Large intestine (tissue), 3 donors: ENCODE measurements at regions not wholly inside any gene's neighbourhood (a gene's known extent, or its start where the extent isn't known, plus 50 kb on each side); places are given as distances from the start of the nearest gene placed in this dataset.
A peak's percentile ranks its signal among the peaks of the same experiment; 100 is the strongest.
"Not testable (repeated sequence)": the region's sequence is repeated elsewhere in the genome, so short reads cannot be mapped to it uniquely, and the experiment has no call there.

Experiments used
- DNase-seq, 2 donors: peaks; one replicate each; pipeline versions ENCODE4 v3.0.0 to v3.0.0-alpha.2; 2013
- H3K27ac ChIP-seq: one replicate; pipeline ENCODE4 v1.5.1; 2013; ENCODE audit warnings: low read length
- H3K27me3 ChIP-seq: 2 replicates; pipeline ENCODE4 v1.6.1; 2013; ENCODE audit warnings: low read length; ENCODE audit not compliant: control insufficient read depth, insufficient read depth
- H3K36me3 ChIP-seq: 2 replicates; pipeline ENCODE4 v1.6.1; 2013; ENCODE audit warnings: low read length; ENCODE audit not compliant: control insufficient read depth, insufficient read depth
- H3K4me1 ChIP-seq: one replicate; pipeline ENCODE4 v1.6.1; 2013; ENCODE audit warnings: low read length; ENCODE audit not compliant: control insufficient read depth, insufficient read depth
- H3K4me3 ChIP-seq: one replicate; pipeline ENCODE4 v1.5.1; 2013; ENCODE audit warnings: low read length
- H3K9me3 ChIP-seq: one replicate; pipeline ENCODE4 v1.6.1; 2013; ENCODE audit warnings: mild to moderate bottlenecking, low read depth, low read length, moderate library complexity; ENCODE audit not compliant: control insufficient read depth
- WGBS: methylation state at CpG from one replicate; pipeline ENCODE4 v1.1.5; 2013; ENCODE audit warnings: low lambda C conversion rate; ENCODE audit not compliant: insufficient coverage; 5-methylcytosine and 5-hydroxymethylcytosine counted together

DNA sequence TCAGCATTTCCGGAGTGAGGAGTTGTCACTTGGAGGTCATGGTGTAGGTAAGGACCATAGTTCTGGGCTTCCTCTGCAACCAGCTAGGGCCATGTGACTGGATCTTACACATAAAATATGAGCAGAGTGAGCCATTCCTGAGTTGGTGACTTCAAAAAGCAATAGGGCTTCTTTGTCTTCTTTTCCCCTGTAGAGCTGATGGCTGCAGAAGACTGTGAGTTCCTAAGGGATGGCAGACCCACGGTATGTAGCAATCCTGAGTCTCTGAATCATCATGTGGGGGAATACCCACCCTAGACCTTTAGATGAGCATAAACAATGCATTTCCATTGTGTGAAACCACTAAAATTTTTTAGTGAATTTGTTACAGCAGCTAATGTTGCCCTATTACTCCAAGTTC lies 151.1 kb upstream of the TBX3 start:
- no peak overlapping the region for H3K4me3 ChIP-seq
- no peaks in the 10 kb centered on the region for H3K4me1 ChIP-seq
- H3K36me3 ChIP-seq, result no peaks in the 10 kb centered on the region
- H3K9me3 ChIP-seq, result no peaks in the 10 kb centered on the region
- no CpG with 5 or more reads among the region's 2 CpGs for WGBS
- no peak overlapping the region for H3K27ac ChIP-seq
- no peak for DNase-seq
- no peaks in the 10 kb centered on the region for H3K27me3 ChIP-seq

DNA sequence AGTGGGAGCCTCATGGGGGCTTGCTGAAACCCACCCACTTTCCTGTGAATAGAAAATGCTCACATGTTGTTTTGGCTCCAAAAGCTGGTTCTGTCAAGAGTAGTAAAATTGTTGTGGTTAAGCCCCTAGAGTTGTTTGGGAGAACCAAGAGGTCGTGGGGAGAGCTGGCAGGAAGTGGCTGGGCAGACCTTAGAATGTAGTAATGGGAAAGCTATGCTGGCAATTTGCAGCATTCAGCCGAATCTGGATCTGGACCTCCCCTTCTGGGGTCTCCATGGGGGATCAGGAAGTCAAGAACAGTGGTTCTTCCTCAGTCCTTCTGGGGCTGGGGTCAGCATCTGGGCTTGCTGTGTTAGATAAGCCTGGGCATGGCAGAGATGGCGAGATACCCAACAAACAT lies 150.6 kb upstream of the TBX3 start:
- Histone ChIP-seq H3K9me3 (no peaks in the 10 kb centered on the region), H3K27ac (no peak overlapping the region), H3K27me3 (no peaks in the 10 kb centered on the region), H3K4me1 (no peaks in the 10 kb centered on the region), H3K4me3 (no peak overlapping the region), H3K36me3 (no peaks in the 10 kb centered on the region)
- DNase-seq, result no peak
- no CpG with 5 or more reads among the region's 3 CpGs for WGBS

DNA sequence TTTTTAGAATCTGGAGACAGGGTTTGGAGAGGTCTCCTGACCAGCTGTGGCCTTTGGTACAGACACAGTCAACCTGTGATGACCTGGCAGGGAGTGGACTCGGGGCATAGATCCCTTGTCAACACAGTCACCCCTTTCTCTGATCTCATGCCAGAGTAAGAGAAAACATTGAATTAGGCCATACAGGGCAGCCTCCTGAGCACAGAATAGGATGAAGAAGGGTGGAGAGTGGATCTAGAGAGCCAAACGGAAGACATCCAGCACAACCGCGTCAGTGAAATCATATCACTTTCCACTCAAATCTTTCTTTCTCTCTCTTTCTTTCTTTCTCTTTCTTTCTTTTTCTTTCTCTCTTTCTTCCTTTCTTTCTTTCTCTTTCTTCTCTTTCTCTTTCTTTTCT lies 145.9 kb upstream of the TBX3 start:
- no peak for DNase-seq
- 100% methylated on average over 3 of the region's 4 CpGs for WGBS

DNA sequence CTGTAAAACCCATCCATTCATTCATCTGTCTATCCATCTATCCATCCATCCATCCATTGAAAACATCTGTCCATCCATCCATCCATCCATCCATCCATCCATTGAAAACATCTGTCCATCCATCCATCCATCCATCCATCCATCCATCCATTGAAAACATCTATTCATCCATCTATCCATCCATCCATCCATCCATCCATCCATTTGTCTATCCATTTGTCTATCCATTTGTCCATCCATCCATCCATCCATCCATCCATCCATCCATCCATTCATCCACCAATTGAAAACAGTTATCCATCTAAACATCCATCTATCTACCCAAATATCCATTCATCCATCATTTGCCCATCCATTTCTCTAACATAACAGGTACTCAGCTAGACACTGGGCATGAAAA lies 145.3 kb upstream of the TBX3 start:
- H3K4me3 ChIP-seq, H3K9me3 ChIP-seq, H3K27ac ChIP-seq, H3K27me3 ChIP-seq, H3K36me3 ChIP-seq, DNase-seq: not testable (repeated sequence)
- peaks cover 16% of the 10 kb centered on the region for H3K4me1 ChIP-seq

More for the DNA sequence above, 145.9 kb upstream of the TBX3 start:
- Histone ChIP-seq H3K27me3 (no peaks in the 10 kb centered on the region), H3K4me3 (no peak overlapping the region), H3K27ac (no peak overlapping the region), H3K36me3 (no peaks in the 10 kb centered on the region), H3K4me1 (peaks cover 16% of the 10 kb centered on the region), H3K9me3 (no peaks in the 10 kb centered on the region)

DNA sequence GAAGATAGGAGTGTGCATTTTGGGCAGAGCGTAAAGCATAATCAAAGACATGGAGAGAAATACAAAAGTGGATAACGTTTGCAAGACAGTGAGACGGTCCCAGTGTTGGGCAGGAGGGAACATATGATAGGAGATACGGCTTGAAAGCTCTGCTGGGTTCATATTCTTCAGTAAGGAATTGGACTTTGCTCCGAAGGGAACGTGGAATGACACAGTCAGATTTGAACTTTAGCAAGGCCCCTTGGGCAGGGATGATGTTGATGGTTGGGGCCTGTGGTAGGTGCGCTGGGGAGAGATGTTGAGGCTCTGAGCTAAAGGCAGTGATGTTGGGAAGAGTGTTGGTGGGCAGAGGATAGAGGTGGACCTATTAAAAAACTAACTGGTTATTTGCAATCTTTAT lies 143.5 kb upstream of the TBX3 start:
- Histone ChIP-seq H3K9me3 (no peaks in the 10 kb centered on the region), H3K27me3 (no peaks in the 10 kb centered on the region), H3K4me1 (peaks cover 16% of the 10 kb centered on the region), H3K27ac (no peak overlapping the region), H3K36me3 (no peaks in the 10 kb centered on the region), H3K4me3 (no peak overlapping the region)
- WGBS, result 56% methylated on average over 4 of the region's 7 CpGs
- DNase-seq, result peak; percentile 39 to 74

DNA sequence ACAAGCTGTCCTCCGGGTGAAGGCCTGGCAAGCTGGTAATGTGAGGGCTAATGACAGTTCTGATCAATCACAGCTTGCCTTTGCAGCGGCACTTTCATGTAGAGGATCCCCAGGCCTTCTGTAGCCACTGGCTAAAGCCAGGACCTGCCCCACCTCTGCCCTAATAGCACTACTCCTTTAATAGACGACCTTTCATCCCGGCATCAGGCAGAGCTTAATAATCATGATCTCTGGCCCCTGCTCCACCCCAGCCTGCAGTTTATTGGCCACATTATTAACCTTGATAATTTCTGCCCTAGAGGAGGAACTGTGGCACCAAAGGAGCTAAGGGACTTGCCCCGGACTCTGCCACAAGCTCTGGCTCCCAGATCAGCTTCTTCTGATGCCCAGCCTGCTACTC lies 142.3 kb upstream of the TBX3 start:
- H3K9me3 ChIP-seq, result no peaks in the 10 kb centered on the region
- WGBS, result no CpG with 5 or more reads among the region's 5 CpGs
- no peaks in the 10 kb centered on the region for H3K36me3 ChIP-seq
- H3K4me3 ChIP-seq, result no peak overlapping the region
- DNase-seq, result peak; percentile 58 to 84
- H3K27ac ChIP-seq, result no peak overlapping the region
- H3K27me3 ChIP-seq, result no peaks in the 10 kb centered on the region
- H3K4me1 ChIP-seq, result peaks cover 17% of the 10 kb centered on the region

DNA sequence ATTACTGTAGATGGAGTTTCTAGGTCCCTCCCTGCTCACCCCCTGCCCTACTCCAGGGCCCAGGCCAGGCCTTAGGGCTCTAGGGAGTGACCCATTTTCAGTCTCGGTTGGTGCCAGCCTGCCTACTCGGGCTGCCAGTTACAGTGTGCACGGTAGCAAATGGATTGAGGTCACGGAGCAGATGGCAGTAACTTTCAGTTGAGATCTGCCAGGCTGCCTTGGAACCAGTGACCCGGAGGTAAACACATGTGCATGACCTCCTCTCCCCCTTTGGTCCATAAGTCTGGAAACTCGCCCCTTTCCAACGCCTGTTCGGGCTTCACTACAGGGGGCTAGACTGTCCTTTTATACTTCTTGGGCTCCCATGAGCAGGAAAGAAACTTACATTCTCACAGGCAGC lies 139.7 kb upstream of the TBX3 start:
- H3K27ac ChIP-seq, result no peak overlapping the region
- DNase-seq, result no peak
- H3K9me3 ChIP-seq, result no peaks in the 10 kb centered on the region
- no peaks in the 10 kb centered on the region for H3K27me3 ChIP-seq
- WGBS, result no CpG with 5 or more reads among the region's 8 CpGs
- H3K4me1 ChIP-seq, result peaks cover 20% of the 10 kb centered on the region
- H3K4me3 ChIP-seq, result no peak overlapping the region
- H3K36me3 ChIP-seq, result no peaks in the 10 kb centered on the region

DNA sequence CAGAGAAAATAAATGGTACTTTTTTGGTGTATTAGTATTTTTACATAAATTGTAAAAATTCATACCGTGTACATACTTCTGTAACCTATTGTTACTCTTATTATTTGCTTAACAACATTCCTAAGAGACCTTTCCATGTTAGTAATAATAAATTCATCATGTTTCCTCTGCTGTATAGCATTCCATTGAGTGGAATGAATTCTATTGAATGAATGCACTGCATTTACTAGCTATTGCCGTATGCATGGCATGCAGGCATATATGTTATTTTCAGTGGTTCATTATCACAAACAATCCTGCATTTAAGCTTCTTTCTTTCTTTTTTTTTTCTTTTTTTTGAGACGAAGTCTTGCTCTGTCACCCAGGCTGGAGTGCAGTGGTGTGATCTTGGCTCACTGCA lies 137.6 kb upstream of the TBX3 start:
- peaks cover 12% of the 10 kb centered on the region for H3K4me1 ChIP-seq
- no peaks in the 10 kb centered on the region for H3K9me3 ChIP-seq
- WGBS, result 83% methylated on average over 2 of the region's 3 CpGs
- no peaks in the 10 kb centered on the region for H3K27me3 ChIP-seq
- DNase-seq, result no peak
- no peak overlapping the region for H3K4me3 ChIP-seq
- no peaks in the 10 kb centered on the region for H3K36me3 ChIP-seq
- H3K27ac ChIP-seq, result no peak overlapping the region

DNA sequence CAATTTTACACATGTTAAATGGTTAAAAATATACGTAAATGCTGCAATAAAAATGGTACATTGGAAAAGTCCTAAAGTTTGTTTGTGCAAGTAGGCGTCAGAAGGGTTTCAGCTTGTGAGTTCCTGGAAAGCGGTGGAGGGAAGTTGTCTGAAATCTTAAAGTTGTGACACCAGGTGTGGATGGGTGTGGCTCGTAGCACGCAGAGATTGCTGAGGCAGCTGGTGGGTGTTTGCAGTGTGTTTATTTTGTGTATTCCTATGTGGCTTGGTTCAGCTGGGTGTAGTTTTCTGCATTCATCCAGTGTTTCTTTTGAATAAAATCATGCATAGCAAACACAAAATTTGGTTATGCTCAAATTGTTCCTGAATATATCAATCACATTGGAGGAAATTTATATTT lies 136.8 kb upstream of the TBX3 start:
- no peak overlapping the region for H3K27ac ChIP-seq
- H3K36me3 ChIP-seq, result no peaks in the 10 kb centered on the region
- H3K27me3 ChIP-seq, result no peaks in the 10 kb centered on the region
- peaks cover 4% of the 10 kb centered on the region for H3K4me1 ChIP-seq
- WGBS, result 20% methylated on average over 2 of the region's 5 CpGs
- DNase-seq, result peak; percentile 58 to 83
- no peak overlapping the region for H3K4me3 ChIP-seq
- no peaks in the 10 kb centered on the region for H3K9me3 ChIP-seq

DNA sequence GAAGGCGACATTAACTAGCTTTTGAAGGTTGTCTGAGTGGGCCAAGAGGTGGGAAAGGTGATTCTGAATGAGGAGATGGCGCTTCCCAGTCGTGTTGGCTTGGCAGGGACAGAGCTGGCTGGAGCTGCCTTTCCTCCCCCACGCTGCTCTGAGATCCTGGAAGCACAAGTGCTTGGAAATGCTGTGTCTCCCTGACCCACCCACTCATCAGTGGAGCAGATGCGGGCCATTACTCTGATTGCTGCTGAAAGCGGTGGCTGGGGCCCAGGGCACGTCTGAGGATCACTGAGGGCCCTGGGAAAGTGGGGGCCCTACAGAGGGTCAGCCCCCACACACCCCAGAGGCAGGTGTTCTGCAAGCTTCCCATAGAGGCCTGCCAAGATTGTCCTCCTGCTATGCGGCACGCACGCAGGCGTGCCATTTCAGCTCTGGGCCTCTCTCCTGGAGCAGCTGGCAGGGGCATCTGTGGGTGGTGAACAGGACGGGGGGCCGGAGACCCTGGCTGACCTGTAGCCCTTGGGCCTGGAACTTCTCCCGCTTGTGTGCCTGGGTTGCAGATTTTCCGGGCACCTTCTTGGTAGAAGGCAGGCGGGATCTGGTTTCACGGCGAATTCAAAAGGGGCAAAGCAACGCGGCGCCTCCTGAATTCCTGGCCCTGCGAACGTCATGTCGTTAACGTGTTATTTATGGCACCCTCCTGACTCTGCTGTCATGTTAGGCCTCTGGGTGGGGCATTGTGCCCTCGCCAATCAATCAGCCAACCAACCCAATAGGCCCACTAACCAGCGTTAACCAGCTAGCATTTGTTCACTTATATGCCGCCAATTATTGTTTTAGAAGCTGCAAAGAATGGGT lies 133.8 kb upstream of the TBX3 start:
- Histone ChIP-seq H3K27ac (no peak overlapping the region), H3K36me3 (no peaks in the 10 kb centered on the region), H3K4me1 (peaks cover 4% of the 10 kb centered on the region), H3K9me3 (no peaks in the 10 kb centered on the region), H3K27me3 (no peaks in the 10 kb centered on the region), H3K4me3 (no peak overlapping the region)
- no peak for DNase-seq
- no CpG with 5 or more reads among the region's 28 CpGs for whole genome bisulfite sequencing
